GM18498 (cell line): ENCODE measurements at regions not wholly inside any gene's neighbourhood (a gene's known extent, or its start where the extent isn't known, plus 50 kb on each side); places are given as distances from the start of the nearest gene placed in this dataset.
"Not testable (repeated sequence)": the region's sequence is repeated elsewhere in the genome, so short reads cannot be mapped to it uniquely, and the experiment has no call there.

ENCODE experiments used
- ATAC-seq: cut with Tn5 transposase; IDR thresholded peaks from one replicate; pipeline ENCODE4 v1.9.1; 2021; ENCODE audit warnings: mild to moderate bottlenecking, moderate library complexity; ENCODE audit not compliant: unreplicated experiment

GRCh38 chr10:7108141-7108540 is 302.7 kb downstream of the SFMBT2 start:
- ATAC-seq: no peak

GRCh38 chr10:7107285-7107684 is 303.5 kb downstream of the SFMBT2 start:
- ATAC-seq: no peak

- not testable (repeated sequence) for ATAC-seq
Measured at GRCh38 chr10:7104379-7104778, 306.5 kb downstream of the SFMBT2 start.

- no peak for ATAC-seq
Measured at GRCh38 chr10:7102557-7103349, 308.1 kb downstream of the SFMBT2 start.

GRCh38 chr10:7102084-7102483 is 308.8 kb downstream of the SFMBT2 start:
- ATAC-seq: no peak

GRCh38 chr10:7101451-7101850 is 309.4 kb downstream of the SFMBT2 start:
- no peak for ATAC-seq

- no peak for ATAC-seq
Measured at GRCh38 chr10:7100032-7100702, 310.7 kb downstream of the SFMBT2 start.

- ATAC-seq: no peak
Measured at GRCh38 chr10:7098160-7098762, 312.6 kb downstream of the SFMBT2 start.

GRCh38 chr10:7094781-7095180 is 316.1 kb downstream of the SFMBT2 start:
- no peak for ATAC-seq

- no peak for ATAC-seq
Measured at GRCh38 chr10:7093368-7093767, 317.5 kb downstream of the SFMBT2 start.

- no peak for ATAC-seq
Measured at GRCh38 chr10:7092603-7093002, 318.2 kb downstream of the SFMBT2 start.

GRCh38 chr10:7090529-7090928 is 320.3 kb downstream of the SFMBT2 start:
- ATAC-seq: no peak

- ATAC-seq: no peak
Measured at GRCh38 chr10:7085913-7086589, 324.8 kb downstream of the SFMBT2 start.

GRCh38 chr10:7085147-7085912 is 325.5 kb downstream of the SFMBT2 start:
- no peak for ATAC-seq

- no peak for ATAC-seq
Measured at GRCh38 chr10:7084280-7085005, 326.4 kb downstream of the SFMBT2 start.

- no peak for ATAC-seq
Measured at GRCh38 chr10:7082967-7083366, 327.9 kb downstream of the SFMBT2 start.

GRCh38 chr10:7077880-7078279 is 333.0 kb downstream of the SFMBT2 start:
- no peak for ATAC-seq

GRCh38 chr10:7075851-7076250 is 335.0 kb downstream of the SFMBT2 start:
- no peak for ATAC-seq

GRCh38 chr10:7075110-7075509 is 335.7 kb downstream of the SFMBT2 start:
- no peak for ATAC-seq

- ATAC-seq: no peak
Measured at GRCh38 chr10:7071421-7071820, 339.4 kb downstream of the SFMBT2 start.
